Ishikawa (cell line): ENCODE measurements at regions not wholly inside any gene's neighbourhood (a gene's known extent, or its start where the extent isn't known, plus 50 kb on each side); places are given as distances from the start of the nearest gene placed in this dataset.

Source experiments
- CEBPB ChIP-seq: IDR thresholded peaks from 2 replicates; pipeline ENCODE4 v1.6.1; 2012
- CREB1 ChIP-seq: IDR thresholded peaks from 2 replicates; pipeline ENCODE4 v1.6.1; 2012; ENCODE audit warnings: low read depth
- EGR1 ChIP-seq: IDR thresholded peaks from 2 replicates; pipeline ENCODE4 v1.6.1; 2012
- EP300 ChIP-seq: IDR thresholded peaks from 2 replicates; pipeline ENCODE4 v1.6.1; 2012; ENCODE audit warnings: borderline replicate concordance
- FOXM1 ChIP-seq: IDR thresholded peaks from 2 replicates; pipeline ENCODE4 v1.6.1; 2012; ENCODE audit warnings: low read depth, borderline replicate concordance
- NFIC ChIP-seq: IDR thresholded peaks from 2 replicates; pipeline ENCODE4 v1.6.1; 2012
- RAD21 ChIP-seq: IDR thresholded peaks from 2 replicates; pipeline ENCODE4 v1.6.1; 2012; ENCODE audit warnings: low read depth
- TAF1 ChIP-seq: IDR thresholded peaks from 2 replicates; pipeline ENCODE4 v1.6.1; 2012; ENCODE audit warnings: low read depth, mild to moderate bottlenecking
- TCF12 ChIP-seq: IDR thresholded peaks from 2 replicates; pipeline ENCODE4 v1.6.1; 2012; ENCODE audit warnings: low read depth
- TEAD4 ChIP-seq: IDR thresholded peaks from 2 replicates; pipeline ENCODE4 v1.6.1; 2012
- YY1 ChIP-seq: IDR thresholded peaks from 2 replicates; pipeline ENCODE4 v1.6.1; 2012; ENCODE audit warnings: low read depth
- ZBTB7A ChIP-seq: IDR thresholded peaks from 2 replicates; pipeline ENCODE4 v1.6.1; 2012; ENCODE audit warnings: low read depth
- TF ChIP-seq, protein P1 (sequence below): IDR thresholded peaks from 2 replicates; pipeline ENCODE4 v1.6.1; 2012
- TF ChIP-seq, protein P2 (sequence below): IDR thresholded peaks from 2 replicates; pipeline ENCODE4 v1.6.1; 2012
- TF ChIP-seq, protein P3 (sequence below): IDR thresholded peaks from 2 replicates; pipeline ENCODE4 v1.6.1; 2012; ENCODE audit warnings: low read depth, mild to moderate bottlenecking

DNA sequence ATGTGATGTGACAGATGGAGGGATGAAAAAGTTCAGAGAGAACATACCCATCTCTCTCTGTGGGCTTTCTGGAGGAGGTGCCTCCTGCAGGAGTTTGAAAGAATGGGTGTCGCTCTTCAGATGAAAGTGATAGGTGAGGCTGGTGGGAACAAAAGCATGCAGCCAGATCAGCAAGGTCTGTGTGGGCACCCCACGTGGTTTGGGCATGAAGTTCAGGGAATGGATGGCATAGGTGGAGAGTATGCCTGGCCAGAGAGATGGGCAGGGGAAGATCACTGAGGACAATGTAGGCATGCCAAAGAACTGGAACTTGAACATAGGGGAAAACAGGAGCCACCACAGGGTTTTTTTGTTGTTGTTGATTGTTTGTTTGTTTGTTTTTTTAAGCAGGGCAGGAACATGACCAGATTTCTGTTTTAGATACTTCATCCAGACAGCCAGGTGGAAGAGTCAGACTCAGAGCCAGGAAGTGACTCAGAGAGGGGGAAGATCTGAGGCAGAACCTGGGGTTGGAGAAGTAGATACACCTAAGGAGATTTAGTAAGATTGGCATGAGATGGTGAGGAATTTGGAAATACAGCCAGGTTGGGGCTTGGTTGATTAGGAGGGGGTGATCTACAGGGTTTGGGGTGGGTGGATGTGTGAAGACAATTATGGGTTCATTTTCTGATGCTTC lies 64.8 kb upstream of the CLSTN2 start:
- TF ChIP-seq EP300 (no peak), RAD21 (no peak), FOXM1 (no peak), YY1 (no peak), NFIC (no peak), EGR1 (no peak), CEBPB (no peak), CREB1 (no peak), ZBTB7A (no peak), TCF12 (no peak), TAF1 (no peak), TEAD4 (no peak)
- TF ChIP-seq, protein P1, sequence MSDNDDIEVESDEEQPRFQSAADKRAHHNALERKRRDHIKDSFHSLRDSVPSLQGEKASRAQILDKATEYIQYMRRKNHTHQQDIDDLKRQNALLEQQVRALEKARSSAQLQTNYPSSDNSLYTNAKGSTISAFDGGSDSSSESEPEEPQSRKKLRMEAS: no peak
- TF ChIP-seq, protein P2, sequence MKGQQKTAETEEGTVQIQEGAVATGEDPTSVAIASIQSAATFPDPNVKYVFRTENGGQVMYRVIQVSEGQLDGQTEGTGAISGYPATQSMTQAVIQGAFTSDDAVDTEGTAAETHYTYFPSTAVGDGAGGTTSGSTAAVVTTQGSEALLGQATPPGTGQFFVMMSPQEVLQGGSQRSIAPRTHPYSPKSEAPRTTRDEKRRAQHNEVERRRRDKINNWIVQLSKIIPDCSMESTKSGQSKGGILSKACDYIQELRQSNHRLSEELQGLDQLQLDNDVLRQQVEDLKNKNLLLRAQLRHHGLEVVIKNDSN: no peak
- TF ChIP-seq, protein P3, sequence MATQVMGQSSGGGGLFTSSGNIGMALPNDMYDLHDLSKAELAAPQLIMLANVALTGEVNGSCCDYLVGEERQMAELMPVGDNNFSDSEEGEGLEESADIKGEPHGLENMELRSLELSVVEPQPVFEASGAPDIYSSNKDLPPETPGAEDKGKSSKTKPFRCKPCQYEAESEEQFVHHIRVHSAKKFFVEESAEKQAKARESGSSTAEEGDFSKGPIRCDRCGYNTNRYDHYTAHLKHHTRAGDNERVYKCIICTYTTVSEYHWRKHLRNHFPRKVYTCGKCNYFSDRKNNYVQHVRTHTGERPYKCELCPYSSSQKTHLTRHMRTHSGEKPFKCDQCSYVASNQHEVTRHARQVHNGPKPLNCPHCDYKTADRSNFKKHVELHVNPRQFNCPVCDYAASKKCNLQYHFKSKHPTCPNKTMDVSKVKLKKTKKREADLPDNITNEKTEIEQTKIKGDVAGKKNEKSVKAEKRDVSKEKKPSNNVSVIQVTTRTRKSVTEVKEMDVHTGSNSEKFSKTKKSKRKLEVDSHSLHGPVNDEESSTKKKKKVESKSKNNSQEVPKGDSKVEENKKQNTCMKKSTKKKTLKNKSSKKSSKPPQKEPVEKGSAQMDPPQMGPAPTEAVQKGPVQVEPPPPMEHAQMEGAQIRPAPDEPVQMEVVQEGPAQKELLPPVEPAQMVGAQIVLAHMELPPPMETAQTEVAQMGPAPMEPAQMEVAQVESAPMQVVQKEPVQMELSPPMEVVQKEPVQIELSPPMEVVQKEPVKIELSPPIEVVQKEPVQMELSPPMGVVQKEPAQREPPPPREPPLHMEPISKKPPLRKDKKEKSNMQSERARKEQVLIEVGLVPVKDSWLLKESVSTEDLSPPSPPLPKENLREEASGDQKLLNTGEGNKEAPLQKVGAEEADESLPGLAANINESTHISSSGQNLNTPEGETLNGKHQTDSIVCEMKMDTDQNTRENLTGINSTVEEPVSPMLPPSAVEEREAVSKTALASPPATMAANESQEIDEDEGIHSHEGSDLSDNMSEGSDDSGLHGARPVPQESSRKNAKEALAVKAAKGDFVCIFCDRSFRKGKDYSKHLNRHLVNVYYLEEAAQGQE: no peak

DNA sequence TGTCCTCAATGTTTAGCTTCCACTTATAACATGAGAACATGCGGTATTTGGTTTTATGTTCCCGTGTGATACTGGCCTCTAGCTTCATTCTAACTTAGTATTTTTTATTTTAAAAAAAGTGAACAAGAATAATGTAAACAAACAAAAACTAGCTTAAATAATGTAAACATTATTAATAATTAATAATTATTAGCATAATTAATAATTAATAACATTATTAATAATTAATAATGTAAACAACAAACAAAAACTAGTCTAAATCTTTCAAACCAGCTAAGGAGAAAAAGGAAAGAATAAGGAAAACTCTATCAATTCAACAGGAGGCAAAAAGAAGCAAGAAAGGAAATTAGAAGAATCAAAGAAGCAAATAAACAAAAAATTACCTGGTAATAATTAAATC lies 66.2 kb upstream of the CLSTN2 start:
- TF ChIP-seq EGR1 (no peak), EP300 (no peak), CREB1 (no peak), CEBPB (no peak), YY1 (no peak), RAD21 (no peak)
- TF ChIP-seq, protein P2: no peak

DNA sequence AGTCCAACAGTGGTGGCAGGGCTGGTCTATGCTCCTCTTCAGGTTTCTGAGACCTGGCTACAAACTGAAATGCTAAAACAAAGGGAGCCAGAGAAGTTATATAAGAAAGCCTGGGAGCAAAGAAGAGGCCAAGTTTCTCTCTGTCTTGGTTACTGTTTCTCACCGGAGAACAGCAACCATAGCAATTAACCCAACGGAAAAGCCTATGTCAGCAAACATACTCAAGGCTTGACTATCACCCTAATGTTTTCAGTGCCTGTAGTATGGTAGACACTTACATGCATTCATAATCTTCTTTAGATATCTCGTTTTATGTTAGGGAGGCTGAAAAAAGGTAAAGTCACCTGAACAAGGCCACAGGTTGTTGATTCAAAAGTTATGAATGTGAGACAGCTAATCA lies 86.3 kb upstream of the CLSTN2 start:
- no peak for TF ChIP-seq TCF12
- TF ChIP-seq TEAD4: no peak
- no peak for TF ChIP-seq NFIC
- no peak for TF ChIP-seq EGR1
- TF ChIP-seq CREB1: no peak
- TF ChIP-seq, protein P3: no peak
- TF ChIP-seq EP300: no peak
- no peak for TF ChIP-seq TAF1
- no peak for TF ChIP-seq YY1
- TF ChIP-seq FOXM1: no peak
- TF ChIP-seq ZBTB7A: no peak
- TF ChIP-seq, protein P1: no peak
- no peak for TF ChIP-seq RAD21
- TF ChIP-seq, protein P2: no peak
- no peak for TF ChIP-seq CEBPB

DNA sequence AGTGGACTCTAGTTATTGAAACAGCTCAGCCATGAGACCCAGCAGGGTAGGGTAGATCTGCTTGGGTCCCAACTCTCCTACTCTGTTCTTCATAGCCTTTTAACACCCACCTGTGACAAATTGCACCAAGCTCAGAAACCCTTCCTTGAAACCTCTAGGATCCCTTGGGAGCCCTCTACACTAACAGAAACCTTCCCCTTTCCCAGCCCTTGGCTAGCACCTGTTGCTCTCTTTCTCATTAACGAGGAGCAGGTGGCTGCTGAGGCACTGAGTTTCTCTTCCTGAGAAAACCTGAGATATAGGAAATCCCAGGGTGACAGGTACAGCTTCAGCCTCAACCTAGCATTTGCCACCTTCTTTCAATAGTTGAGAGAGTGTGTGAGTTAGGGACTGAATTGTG lies 88.3 kb upstream of the CLSTN2 start:
- TF ChIP-seq YY1: no peak
- no peak for TF ChIP-seq NFIC
- TF ChIP-seq EP300: no peak
- no peak for TF ChIP-seq EGR1
- no peak for TF ChIP-seq CEBPB
- no peak for TF ChIP-seq TEAD4
- TF ChIP-seq RAD21: no peak
- TF ChIP-seq, protein P2: no peak
- TF ChIP-seq TAF1: no peak
- TF ChIP-seq, protein P1: no peak
- TF ChIP-seq CREB1: no peak
- no peak for TF ChIP-seq ZBTB7A
- TF ChIP-seq TCF12: no peak
- TF ChIP-seq, protein P3: no peak
- no peak for TF ChIP-seq FOXM1
